Esophagus muscularis mucosa (tissue), 4 donors: ENCODE measurements at regions not wholly inside any gene's neighbourhood (a gene's known extent, or its start where the extent isn't known, plus 50 kb on each side); places are given as distances from the start of the nearest gene placed in this dataset.

ENCODE experiments used
- DNase-seq: peaks from one replicate; pipeline ENCODE4 v3.0.0-alpha.2; 2017; ENCODE audit errors: extremely low spot score
- H3K27ac ChIP-seq, 4 donors: fragments of 200-600 bp; sonication (generic); replicated peaks in 1 of 4; 1 replicate in 3 of 4; 2 replicates in 1 of 4; pipeline ENCODE4 v1.5.1; 2016 to 2019; ENCODE audit warnings: mild to moderate bottlenecking in 1 of 4
- H3K27me3 ChIP-seq, 4 donors: fragments of 200-600 bp; sonication (generic); one replicate each; pipeline versions ENCODE4 v1.5.1 to v1.6.0; 2016 to 2019
- H3K36me3 ChIP-seq, 4 donors: fragments of 200-600 bp; sonication (generic); one replicate each; pipeline ENCODE4 v1.5.1; 2016 to 2019
- H3K4me1 ChIP-seq, 4 donors: fragments of 200-600 bp; sonication (generic); one replicate each; pipeline ENCODE4 v1.5.1; 2016 to 2019
- H3K4me3 ChIP-seq, 4 donors: fragments of 200-600 bp; sonication (generic); 1 replicate in 2 of 4; 2 replicates in 2 of 4; pipeline ENCODE4 v1.5.1; 2016 to 2019; ENCODE audit warnings: mild to moderate bottlenecking in 4 of 4, moderate library complexity in 1 of 4
- H3K9me3 ChIP-seq, 4 donors: fragments of 200-600 bp; sonication (generic); 1 replicate in 3 of 4; 2 replicates in 1 of 4; pipeline ENCODE4 v1.5.1; 2016 to 2019
- CTCF ChIP-seq, 3 experiments: fragments of 200-600 bp in 2 of 3; fragments of 450-650 bp in 1 of 3; sonication (generic) in 2 of 3; IDR thresholded peaks; one replicate each; pipeline ENCODE4 v1.5.1; 2017 to 2019; ENCODE audit warnings: antibody characterized with exemption in 3 of 3, mild to moderate bottlenecking in 2 of 3, moderate library complexity in 1 of 3
- EP300 ChIP-seq: sonication (generic); formaldehyde crosslinking; IDR thresholded peaks from one replicate; pipeline ENCODE4 v1.6.1; 2017; ENCODE audit warnings: antibody characterized with exemption
- POLR2A ChIP-seq: fragments of 450-650 bp; IDR thresholded peaks from one replicate; pipeline ENCODE4 v1.6.1; 2017; ENCODE audit warnings: antibody characterized with exemption, moderate library complexity, mild to moderate bottlenecking, low read depth
- POLR2AphosphoS5 ChIP-seq, 2 donors: sonication (generic); formaldehyde crosslinking; IDR thresholded peaks; one replicate each; pipeline ENCODE4 v1.6.1; 2017; ENCODE audit warnings: antibody characterized with exemption in 2 of 2
- WGBS: methylation state at CpG from one replicate; pipeline ENCODE4 v1.1.5; 2018; 5-methylcytosine and 5-hydroxymethylcytosine counted together
- intact Hi-C: fragments of 100-400 bp; cut with DNase I; formaldehyde crosslinking; loops from one replicate; pipeline ENCODE4 v1.15.1; 2023

GRCh38 chr13:30855569-30855968, 50.5 kb upstream of the MEDAG start:
- WGBS = 85% methylated on average over 3 of the region's 3 CpGs
- TF ChIP-seq POLR2AphosphoS5 (IDR thresholded peaks at IDR 0.05) (no peak), POLR2A (no peak), EP300 (no peak), CTCF (IDR thresholded peaks at IDR 0.05) (no peak)

GRCh38 chr13:30856005-30856790, 49.9 kb upstream of the MEDAG start:
- 76% methylated on average over 8 of the region's 9 CpGs for WGBS
- Histone ChIP-seq H3K4me3 (no peak overlapping the region), H3K36me3 (no peaks in the 10 kb centered on the region), H3K27me3 (no peaks in the 10 kb centered on the region), H3K9me3 (peaks cover 0 to 8% (median 2%) of the 10 kb centered on the region in 4 donors), H3K4me1 (no peaks in the 10 kb centered on the region), H3K27ac (no peak overlapping the region)
- no peak for DNase-seq
- no peak for TF ChIP-seq CTCF (IDR thresholded peaks at IDR 0.05)
- no peak for TF ChIP-seq POLR2AphosphoS5 (IDR thresholded peaks at IDR 0.05)
- TF ChIP-seq EP300 = no peak
- no peak for TF ChIP-seq POLR2A
- intact Hi-C loops = no loop called here

More at GRCh38 chr13:30855569-30855968, 50.5 kb upstream of the MEDAG start:
- no peaks in the 10 kb centered on the region for H3K36me3 ChIP-seq
- intact Hi-C loops = no loop called here
- no peak overlapping the region for H3K4me3 ChIP-seq
- no peak overlapping the region for H3K27ac ChIP-seq
- H3K27me3 ChIP-seq = no peaks in the 10 kb centered on the region
- peaks cover 0 to 8% (median 2%) of the 10 kb centered on the region in 4 donors for H3K9me3 ChIP-seq
- no peak for DNase-seq
- no peaks in the 10 kb centered on the region for H3K4me1 ChIP-seq
